Muscle layer of colon (tissue), 2 donors: ENCODE measurements at regions not wholly inside any gene's neighbourhood (a gene's known extent, or its start where the extent isn't known, plus 50 kb on each side); places are given as distances from the start of the nearest gene placed in this dataset.

ENCODE experiments used
- H3K27ac ChIP-seq: one replicate; pipeline ENCODE4 v1.7.0; 2013; ENCODE audit warnings: low read depth, mild to moderate bottlenecking, low read length, moderate library complexity
- H3K27me3 ChIP-seq, 2 donors: one replicate each; pipeline ENCODE4 v1.7.0; 2013; ENCODE audit warnings: low read length in 2 of 2, mild to moderate bottlenecking in 2 of 2; ENCODE audit not compliant: insufficient read depth in 2 of 2, control insufficient read depth in 1 of 2
- H3K36me3 ChIP-seq: one replicate; pipeline ENCODE4 v1.7.0; 2013; ENCODE audit warnings: mild to moderate bottlenecking, low read length; ENCODE audit not compliant: insufficient read depth
- H3K4me1 ChIP-seq: one replicate; pipeline ENCODE4 v1.7.0; 2013; ENCODE audit warnings: mild to moderate bottlenecking, low read length; ENCODE audit not compliant: insufficient read depth
- H3K4me3 ChIP-seq, 2 donors: one replicate each; pipeline ENCODE4 v1.7.0; 2013; ENCODE audit warnings: low read length in 2 of 2, low read depth in 1 of 2, mild to moderate bottlenecking in 1 of 2, moderate library complexity in 1 of 2
- H3K9ac ChIP-seq: one replicate; pipeline ENCODE4 v1.7.0; 2013; ENCODE audit warnings: low read length
- H3K9me3 ChIP-seq: one replicate; pipeline ENCODE4 v1.7.0; 2013; ENCODE audit warnings: mild to moderate bottlenecking, low read length
- donor health status: abdominal sarcoma.
- donor health status: Adenocarcinoma of cecum.

DNA sequence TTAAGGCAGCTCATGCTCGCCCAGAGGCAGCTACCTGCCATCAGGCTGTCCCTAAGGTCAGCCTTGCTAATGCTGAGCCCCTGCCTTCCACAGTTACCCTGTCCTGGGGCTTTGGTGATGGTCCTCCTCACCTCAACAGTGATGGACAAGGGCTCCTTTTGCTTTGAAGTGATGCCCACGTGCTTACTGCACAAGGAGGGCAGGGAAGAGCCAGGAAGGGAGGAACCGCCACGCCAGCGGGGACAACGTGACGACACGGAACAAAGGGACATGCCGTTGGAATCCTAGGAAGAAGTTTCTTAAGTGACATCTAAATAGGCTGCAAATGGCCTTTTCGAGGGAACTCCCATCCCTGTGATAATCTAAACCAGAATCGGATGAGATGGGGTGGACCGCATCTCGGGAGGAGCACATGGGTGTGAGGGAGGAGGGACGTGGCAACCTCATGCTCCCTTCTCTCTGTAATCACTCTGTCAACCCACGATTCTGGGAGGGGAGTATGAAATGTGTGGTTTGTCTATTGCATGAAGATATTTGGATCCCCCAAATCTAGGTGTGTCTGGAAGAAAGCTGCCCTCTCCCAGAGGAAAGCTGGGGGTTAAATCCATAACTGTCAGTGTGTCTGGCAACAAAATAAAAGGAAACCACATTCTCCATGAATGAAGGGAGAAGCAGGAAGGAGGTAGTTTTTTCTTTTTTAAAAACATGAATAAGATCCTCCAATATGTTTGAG is 110.9 kb upstream of the IRF2BP2 start:
- Histone ChIP-seq H3K4me1 (peaks cover 93% of the 10 kb centered on the region), H3K36me3 (no peaks in the 10 kb centered on the region), H3K9me3 (no peaks in the 10 kb centered on the region), H3K27me3 (no peaks in the 10 kb centered on the region), H3K27ac (peak overlapping the region; percentile 98), H3K4me3 (no peak overlapping the region), H3K9ac (peak overlapping the region; percentile 72)

DNA sequence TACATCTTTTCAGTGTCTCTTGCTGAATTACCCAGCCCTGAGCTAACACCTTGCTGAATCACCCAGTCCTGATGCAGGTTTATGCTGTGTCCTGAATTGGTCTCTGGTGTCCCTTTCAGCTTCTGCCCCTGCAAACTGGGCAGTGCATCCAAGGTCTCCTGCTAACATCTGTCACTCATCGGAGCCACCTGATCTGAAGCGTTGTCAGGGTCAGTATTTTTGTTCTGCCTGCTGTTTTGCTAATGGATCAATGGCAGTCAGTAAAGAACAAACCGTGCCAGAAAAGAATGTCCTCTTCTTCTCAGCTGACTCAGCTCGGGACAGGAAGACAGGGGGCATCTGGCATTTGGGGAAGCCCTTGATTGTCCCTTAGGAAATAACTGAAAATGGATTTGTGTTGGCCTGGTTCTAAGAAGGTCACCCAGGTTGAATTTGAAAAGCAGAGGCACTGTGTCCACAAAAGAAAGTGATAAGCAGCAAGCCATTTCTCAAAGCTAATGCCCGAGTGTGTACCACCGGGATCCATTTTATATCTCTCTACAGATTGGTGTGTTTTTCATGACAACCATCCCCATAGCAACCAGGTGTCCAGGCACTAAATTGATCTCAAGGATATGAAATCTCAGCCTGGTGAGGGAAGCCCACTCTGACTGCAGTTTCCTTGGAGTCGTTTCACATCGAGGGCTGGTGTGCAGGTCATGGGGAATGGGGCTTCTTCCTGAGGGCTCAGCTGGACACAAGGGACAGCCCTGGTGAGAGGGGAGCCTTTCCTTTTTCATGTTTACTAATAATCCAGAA is 109.7 kb upstream of the IRF2BP2 start:
- no peaks in the 10 kb centered on the region for H3K27me3 ChIP-seq
- no peak overlapping the region for H3K4me3 ChIP-seq
- peaks cover 88% of the 10 kb centered on the region for H3K4me1 ChIP-seq
- H3K9ac ChIP-seq = no peak overlapping the region
- peak overlapping the region; percentile 98 for H3K27ac ChIP-seq
- no peaks in the 10 kb centered on the region for H3K9me3 ChIP-seq
- H3K36me3 ChIP-seq = no peaks in the 10 kb centered on the region

DNA sequence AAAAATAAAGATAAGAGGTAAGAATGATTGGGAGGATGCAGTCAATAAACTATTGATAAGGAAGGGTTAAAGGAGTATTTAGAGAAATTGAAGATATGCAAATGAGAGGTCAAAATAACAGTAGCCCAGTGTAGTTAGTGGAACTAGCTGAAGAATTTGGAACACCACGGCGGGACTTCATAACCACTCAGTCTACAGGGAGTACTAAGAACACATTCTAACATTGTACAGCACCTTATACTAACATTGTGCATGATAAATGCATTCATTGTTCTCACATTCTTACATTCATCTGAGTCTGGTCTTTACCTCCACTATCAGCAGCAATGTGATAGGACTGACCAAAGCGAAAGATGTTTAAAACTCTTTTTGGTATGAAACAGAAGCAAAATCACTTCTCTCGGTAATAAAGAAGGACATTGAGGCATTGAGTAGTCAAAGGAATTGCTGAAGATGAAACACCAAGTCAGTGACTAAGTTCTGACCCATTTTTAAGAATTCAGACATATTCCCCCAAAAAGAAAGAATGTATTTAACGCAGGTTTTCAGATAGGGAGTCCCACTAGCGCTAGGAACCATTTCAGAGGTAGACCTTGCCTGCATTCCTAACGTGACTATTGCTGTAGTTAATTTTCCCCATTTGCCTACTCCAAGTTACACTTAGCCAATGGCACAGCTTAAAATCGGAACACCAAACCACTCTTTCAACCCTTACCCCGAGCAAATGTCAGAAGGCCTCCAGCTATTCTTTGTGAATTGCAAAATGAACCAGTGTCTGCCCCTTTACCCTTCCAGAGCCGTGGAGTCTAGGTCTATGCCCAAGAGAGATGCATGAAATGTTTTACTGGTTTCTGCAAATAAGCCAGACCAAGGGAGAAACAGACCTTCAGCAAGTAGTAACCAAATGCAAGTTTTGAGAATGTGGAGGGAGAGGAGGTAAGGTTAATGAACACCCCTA is 108.8 kb upstream of the IRF2BP2 start:
- Histone ChIP-seq H3K9ac (no peak overlapping the region), H3K4me1 (peaks cover 86% of the 10 kb centered on the region), H3K9me3 (no peaks in the 10 kb centered on the region), H3K36me3 (no peaks in the 10 kb centered on the region), H3K4me3 (no peak overlapping the region), H3K27ac (peak overlapping the region; percentile 57), H3K27me3 (no peaks in the 10 kb centered on the region)

DNA sequence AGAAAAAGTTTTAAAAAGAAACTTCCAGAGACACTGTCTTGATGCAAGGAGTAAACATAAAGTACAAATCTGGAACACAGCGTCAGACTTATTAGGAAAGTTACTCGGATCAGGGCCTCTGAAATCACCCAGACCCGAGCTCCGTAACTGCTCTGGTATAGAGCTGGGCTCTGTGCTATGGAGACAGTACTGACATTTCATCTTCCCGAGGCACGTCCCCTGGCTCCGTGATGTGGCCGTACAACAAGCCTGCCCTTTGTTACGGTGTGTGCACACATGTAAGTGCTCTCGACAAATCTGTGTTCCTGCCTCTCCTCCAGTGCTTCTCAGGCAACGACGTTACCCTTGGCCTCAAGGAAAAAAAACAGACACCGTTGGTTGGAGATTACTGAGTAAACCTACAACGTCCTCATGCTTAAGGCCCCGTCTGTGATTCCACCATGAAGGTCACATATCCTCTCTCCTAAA is 107.0 kb upstream of the IRF2BP2 start:
- Histone ChIP-seq H3K27me3 (no peaks in the 10 kb centered on the region), H3K36me3 (no peaks in the 10 kb centered on the region), H3K4me1 (peaks cover 68% of the 10 kb centered on the region), H3K4me3 (peak overlapping the region in 1 of 2 donors; percentile 9), H3K9ac (peak overlapping the region; percentile 25), H3K27ac (peak overlapping the region; percentile 77), H3K9me3 (no peaks in the 10 kb centered on the region)

DNA sequence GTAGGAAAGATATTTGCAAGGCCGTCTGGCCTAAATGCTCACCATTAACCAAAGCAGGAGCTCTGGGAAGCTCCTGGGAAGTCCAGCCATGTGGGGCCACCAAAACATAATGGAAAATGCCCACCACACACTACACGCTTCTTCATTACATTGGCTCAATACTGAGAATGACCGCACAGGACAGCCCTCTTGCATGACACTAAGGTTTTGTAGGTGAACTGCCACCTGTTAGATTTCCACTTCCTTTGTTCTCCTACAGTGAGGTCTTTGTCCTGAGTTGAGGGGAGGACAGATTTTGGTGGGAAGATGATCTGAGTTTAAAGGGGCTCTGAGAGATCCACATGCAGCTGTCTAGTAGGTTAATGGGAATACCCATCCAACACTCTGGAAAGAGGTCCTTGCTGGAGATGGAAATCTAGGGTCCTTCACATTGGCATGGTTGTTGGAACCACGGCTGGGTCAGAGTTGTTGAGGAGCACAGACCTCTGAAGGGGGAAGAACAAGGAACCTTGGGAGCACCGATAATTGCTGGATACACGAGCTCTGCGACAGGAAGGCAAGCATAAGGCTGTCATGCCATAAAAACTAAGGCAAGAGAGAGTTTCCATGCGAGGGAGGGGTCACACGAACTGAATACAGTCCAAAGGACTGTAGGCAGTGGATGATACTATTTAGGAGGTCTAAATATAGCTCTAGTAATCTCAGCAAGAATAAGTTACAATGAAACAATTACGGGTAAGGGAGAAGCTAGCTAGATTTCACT is 105.5 kb upstream of the IRF2BP2 start:
- H3K9ac ChIP-seq = no peak overlapping the region
- peak overlapping the region in 1 of 2 donors; percentile 9 for H3K4me3 ChIP-seq

DNA sequence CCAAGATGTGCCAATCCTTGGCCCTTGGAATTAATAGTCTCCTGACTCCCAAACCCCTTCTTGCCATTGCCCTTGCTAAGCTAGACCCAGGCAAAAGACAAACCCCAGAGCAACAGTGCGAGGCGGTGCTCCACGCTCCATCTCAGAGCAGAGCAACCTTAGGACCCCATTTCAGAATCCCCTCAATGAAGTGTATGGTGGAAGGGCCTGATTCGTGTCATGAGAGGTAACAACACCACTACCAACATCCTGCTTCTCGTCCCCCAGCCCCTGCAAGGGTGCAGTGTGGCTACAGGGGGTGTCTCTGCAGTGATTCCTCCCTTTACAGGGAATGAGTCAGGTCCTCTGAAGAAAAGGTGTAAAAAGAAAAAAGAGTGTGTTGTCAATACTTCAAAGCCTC is 103.9 kb upstream of the IRF2BP2 start:
- Histone ChIP-seq H3K4me1 (peaks cover 51% of the 10 kb centered on the region), H3K4me3 (no peak overlapping the region), H3K36me3 (no peaks in the 10 kb centered on the region), H3K27me3 (no peaks in the 10 kb centered on the region), H3K27ac (no peak overlapping the region), H3K9ac (no peak overlapping the region), H3K9me3 (no peaks in the 10 kb centered on the region)

More for the DNA sequence above, 105.5 kb upstream of the IRF2BP2 start:
- no peaks in the 10 kb centered on the region for H3K27me3 ChIP-seq
- H3K36me3 ChIP-seq = no peaks in the 10 kb centered on the region
- no peaks in the 10 kb centered on the region for H3K9me3 ChIP-seq
- peaks cover 63% of the 10 kb centered on the region for H3K4me1 ChIP-seq
- peak overlapping the region; percentile 67 for H3K27ac ChIP-seq

DNA sequence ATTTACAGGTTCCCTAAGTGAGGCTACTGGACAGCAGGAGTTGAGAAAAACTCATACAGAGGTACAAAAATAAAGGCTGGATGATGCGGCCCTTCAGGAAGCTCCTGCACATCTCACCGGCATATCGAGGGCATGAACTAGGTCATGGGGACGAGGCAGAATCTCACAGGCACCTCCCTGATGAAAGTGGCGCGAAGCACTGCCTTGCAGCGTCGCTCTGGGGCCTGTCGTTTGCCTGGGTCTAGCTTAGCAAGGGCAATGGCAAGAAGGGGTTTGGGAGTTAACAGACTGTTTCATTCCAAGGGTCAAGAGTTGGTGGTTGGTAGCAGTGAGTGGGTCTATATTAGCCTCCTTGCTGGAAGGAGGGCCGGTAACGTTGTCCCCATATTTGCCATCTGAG is 103.5 kb upstream of the IRF2BP2 start:
- no peak overlapping the region for H3K4me3 ChIP-seq
- no peak overlapping the region for H3K9ac ChIP-seq
- H3K4me1 ChIP-seq = peaks cover 47% of the 10 kb centered on the region
- H3K36me3 ChIP-seq = no peaks in the 10 kb centered on the region
- H3K27me3 ChIP-seq = no peaks in the 10 kb centered on the region
- no peaks in the 10 kb centered on the region for H3K9me3 ChIP-seq
- H3K27ac ChIP-seq = no peak overlapping the region

DNA sequence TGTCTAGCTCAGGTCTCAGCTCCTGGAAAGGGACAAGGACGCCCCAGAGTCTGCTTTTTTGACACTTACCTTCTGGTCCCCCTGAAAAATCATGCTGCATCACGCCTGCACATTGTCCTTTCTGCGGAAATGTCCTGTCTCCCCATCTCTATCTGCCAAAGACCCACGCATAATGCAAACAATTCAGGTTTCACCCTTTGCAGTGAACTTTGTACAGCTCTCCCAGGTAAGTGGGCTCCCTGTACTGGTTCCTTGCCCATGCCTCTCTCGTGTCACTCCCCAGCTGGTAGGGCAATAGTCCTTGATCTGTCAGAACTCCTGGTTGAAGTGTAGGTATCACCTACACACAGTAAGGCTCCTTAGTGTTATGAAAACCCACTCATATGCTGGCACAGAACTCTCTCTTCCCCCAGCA is 102.9 kb upstream of the IRF2BP2 start:
- no peaks in the 10 kb centered on the region for H3K9me3 ChIP-seq
- no peaks in the 10 kb centered on the region for H3K27me3 ChIP-seq
- no peak overlapping the region for H3K27ac ChIP-seq
- H3K36me3 ChIP-seq = no peaks in the 10 kb centered on the region
- H3K4me3 ChIP-seq = no peak overlapping the region
- no peak overlapping the region for H3K9ac ChIP-seq
- H3K4me1 ChIP-seq = peaks cover 41% of the 10 kb centered on the region

DNA sequence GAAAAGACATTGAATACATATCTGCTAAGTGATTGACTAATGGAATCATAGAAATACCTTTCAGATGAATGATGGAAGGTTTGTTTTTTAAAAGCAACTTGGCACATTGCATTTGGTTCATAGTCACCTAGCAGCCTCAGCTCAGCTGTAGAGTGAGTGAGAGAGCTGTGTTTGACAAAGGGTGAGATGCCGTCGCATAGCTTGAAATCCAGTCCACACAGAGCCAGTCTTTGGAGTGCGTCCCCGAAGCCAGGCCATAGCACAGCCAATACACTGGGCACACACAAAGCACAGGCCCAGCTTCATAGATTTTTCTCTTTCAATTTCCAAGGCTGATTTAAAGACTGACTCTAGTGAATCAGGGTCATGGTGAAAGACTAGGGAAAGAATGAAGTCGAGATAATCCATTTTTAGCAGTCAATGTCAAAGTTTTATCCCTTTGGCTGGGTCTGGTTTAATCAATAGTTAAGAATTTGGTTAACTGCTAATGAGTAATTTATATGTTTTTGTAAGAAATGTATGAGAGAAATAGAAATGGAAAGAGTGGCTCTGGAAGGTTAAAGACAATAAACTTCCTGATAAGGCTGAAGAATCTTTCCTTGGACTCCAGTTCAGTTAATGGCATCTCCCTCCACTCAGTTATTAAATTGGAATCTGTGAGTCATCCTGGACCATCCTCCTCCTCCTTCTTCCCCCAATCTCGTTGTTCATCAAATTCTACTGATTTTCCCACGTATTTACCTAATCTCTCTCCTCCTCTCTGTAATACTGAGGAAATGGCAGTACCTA is 101.2 kb upstream of the IRF2BP2 start:
- Histone ChIP-seq H3K9ac (no peak overlapping the region), H3K27ac (no peak overlapping the region)

DNA sequence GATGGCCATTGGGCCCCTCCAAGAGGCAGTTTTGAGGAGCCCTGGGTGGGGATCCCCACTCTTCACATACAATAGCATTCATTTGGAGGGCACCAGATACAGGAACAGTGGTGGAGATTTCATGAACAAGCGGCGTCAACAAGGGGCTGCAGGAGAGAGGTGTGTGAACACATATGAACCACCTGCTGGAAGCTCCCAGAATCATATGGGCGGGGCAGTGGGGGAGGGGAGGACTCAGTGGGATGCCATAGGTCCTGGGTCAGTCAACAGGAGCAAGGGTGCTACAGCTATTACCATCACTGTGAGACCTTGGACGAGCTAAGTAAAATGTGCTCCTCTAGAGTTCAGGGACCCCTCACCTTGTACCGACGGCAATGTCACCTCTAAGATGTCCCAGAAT is 100.4 kb upstream of the IRF2BP2 start:
- Histone ChIP-seq H3K27ac (no peak overlapping the region), H3K36me3 (no peaks in the 10 kb centered on the region), H3K9me3 (no peaks in the 10 kb centered on the region), H3K9ac (no peak overlapping the region), H3K4me1 (peaks cover 16% of the 10 kb centered on the region), H3K27me3 (no peaks in the 10 kb centered on the region), H3K4me3 (no peak overlapping the region)

More for the DNA sequence above, 101.2 kb upstream of the IRF2BP2 start:
- no peaks in the 10 kb centered on the region for H3K36me3 ChIP-seq
- H3K4me3 ChIP-seq = no peak overlapping the region
- no peaks in the 10 kb centered on the region for H3K9me3 ChIP-seq
- peaks cover 24% of the 10 kb centered on the region for H3K4me1 ChIP-seq
- H3K27me3 ChIP-seq = no peaks in the 10 kb centered on the region
